ENCODE measurements at regions not wholly inside any gene's neighbourhood (a gene's known extent, or its start where the extent isn't known, plus 50 kb on each side); places are given as distances from the start of the nearest gene placed in this dataset.
"Not testable (repeated sequence)": the region's sequence is repeated elsewhere in the genome, so short reads cannot be mapped to it uniquely, and the experiment has no call there.

DNA sequence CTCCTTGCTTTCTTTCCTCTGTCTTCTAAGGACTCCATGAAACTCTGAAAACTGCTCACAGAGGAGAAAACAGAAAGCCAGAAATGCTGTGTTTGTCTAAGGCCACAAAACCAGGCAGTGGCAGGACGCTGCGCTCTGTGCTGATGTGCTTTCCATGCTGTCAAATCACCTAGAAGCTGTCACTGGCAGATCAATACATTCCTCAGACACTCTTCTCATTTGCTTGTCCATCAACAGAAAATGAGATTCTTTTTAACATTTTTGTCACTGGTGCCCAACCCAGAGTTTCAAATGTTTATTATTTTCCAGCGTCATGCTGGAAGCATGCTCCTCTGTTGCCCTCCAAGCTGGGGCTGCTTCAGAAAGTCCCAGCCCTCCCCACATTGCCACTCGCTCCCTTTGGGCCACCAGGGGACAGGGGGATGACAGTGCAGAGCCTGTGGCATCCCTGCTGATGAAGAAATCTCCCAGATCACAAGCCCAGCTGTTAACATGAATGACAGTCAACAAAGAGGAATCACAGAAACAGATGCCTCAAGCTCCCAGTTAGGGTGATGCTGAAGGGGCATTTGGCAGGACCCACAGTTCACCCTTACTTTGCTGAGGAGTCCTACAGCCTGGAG is 117.5 kb upstream of the MEIS1 start:
- DNase-seq (ENCODE audit: low spot score), result no peak

DNA sequence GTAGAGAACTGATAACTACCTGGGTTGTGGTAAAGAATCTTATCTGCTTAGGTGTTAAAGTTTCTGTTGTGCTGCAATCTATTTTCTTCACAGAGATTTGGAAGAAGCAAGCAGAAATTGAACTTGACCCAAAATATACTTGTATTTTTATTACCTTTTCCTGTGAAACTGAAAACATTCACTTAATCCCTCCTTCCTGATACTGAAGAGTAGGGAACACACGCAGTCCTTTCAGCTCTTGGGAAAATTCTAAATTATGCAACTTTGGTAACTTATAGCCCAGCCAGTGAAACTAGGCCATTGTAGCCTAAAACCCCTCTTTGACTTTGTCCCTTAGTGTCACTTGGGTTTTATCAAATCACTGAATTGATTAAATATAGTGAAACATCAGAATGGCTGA is 128.4 kb upstream of the MEIS1 start:
- no peak for DNase-seq (ENCODE audit: low spot score)

DNA sequence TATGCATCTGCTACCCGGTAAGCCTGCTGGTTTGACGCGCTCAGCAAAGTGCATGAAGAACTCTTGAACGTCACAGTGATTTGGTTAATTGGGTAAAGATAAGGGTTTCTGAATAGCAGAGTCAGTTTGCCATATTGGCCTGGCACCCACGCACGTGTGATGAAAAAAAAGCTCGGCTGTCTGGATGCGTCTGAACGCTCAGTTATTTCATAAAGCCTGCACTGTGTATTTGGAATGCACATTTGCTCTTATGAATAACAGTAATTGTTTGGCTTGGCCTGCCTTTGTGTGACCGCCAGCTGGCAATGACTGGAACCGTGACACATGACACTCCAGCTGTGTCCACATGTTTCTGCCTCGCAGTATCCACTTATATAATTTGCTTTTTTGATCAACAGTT is 129.2 kb upstream of the MEIS1 start:
- DNase-seq (ENCODE audit: low spot score), result peak; percentile 90

DNA sequence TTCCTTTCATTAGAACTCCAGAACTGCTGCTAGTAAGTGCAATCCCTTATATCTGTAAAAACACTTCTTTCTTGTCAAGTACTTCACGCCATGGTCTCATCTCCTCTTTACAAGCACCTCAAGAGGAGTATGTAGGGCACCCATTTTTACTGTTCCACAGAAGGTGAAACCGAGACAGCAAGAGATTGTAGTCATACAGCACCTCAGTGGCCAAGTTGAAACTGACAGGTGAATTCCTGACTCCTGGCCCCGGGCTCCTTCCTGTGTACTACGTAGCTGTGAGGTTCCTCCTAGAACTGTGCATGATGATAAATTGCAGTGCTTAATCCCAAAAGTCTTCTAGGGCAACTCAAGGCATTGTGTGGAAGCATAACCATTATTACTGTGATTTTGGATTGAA is 131.5 kb upstream of the MEIS1 start:
- DNase-seq (ENCODE audit: low spot score), result no peak

DNA sequence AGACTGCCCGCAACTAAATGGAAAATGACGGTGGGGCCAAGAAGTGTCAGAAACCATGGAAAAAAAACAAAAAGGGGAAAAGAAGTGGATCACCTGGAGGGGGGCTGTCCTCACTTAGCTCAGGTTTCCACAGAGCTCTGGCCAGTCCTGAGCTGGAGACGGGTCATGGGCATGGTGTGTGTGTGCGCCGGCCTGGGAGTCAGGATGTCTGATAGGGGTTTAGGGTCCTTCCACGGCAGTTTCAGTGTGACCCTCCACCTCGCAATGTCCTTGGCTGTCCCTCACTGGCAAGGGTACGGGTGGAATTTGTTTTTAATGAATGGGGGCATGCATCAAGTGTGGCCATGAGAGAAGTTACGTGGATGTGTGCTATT is 133.2 kb upstream of the MEIS1 start:
- no peak for DNase-seq (ENCODE audit: low spot score)

DNA sequence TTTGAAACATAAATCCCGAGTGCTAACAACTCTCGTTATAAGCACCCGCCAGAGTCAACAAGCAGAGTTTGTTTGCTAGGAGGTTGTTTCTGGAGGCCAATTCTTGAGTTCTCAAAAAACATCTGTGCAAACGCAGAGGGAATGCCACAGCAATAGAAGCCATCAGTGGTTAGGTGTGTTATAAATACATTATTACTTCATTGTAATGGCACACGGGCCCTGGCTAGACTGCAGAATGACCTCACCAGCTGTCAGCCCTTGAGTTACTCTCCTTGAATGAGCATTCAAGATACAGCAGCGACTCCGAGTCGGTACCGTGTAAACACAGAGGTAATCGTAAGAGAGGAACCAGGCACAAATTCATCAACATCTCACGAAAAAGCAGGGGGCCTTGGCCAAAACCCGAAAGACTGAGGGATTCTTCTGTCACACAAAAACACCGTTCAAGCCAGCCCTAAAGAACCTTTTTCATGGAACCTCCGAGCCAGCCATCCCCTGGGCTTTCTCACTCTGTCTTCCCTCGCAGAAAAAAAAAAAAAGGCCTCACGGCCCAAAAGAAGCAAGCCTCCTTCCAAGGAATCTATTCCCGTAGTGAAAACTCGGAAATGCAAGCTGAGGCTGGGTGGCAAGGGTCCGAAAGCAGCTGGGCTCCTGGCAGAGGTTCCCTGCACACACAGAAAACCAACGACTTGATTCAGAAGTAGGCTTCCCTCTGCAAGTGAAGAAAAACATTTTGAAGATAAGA is 133.7 kb upstream of the MEIS1 start:
- no peak for DNase-seq (ENCODE audit: low spot score)

DNA sequence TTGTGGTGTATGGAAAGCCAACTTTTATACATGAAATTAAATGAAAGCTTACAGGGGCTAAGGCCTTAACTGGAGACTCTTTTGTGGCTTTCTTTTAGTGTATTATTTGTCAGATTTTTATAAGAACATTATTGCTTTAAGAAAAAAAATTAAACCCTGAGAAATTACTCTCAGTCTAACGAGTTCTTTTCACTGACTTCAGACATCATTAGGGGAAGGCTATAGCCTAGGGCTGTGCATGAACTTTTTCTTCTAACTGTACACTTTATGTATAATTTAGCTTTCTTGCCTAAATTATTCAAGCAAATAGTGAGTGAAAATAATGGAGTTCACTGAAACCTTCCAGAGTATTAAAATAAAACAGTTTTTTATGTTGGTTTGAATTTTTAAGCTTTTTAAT is 151.1 kb upstream of the MEIS1 start:
- no peak for DNase-seq (ENCODE audit: low spot score)

DNA sequence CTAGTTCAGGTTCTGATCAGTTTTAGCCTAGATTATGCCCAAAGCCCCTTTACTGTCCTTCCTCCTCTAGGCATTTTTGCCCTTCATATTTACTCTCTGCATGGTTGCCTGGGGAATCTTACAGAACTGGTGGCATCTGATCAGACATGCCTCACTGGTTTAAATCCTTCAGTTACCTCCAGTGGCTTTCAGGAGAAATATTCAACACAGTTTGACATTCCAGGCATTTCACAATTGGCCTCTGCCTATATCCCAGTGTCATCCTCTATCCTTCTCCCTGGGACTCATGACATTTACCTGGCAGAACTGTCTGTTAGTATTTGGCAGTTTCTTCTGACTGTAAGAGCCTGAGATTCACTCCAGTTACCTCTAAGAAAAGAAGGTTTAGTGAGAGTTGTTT is 152.9 kb upstream of the MEIS1 start:
- DNase-seq (ENCODE audit: low spot score), result no peak

DNA sequence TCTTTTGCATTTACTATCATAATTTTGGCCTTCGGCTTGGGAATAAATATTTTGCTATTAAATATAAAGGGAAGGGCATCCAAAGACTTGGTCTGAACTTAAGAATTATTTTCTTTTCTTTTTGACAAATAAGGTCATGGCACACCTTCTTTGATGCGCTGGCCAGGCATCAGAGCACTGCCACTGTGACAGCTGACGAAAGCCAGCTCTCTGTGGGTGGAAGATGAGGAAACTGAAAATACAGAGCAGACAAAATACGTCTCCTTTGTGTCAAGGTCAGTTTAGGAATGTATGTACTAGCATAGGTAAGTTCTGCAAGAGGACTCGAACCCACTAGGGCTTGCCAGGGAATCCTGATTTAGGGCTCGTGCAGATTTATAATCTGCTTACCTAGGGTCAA is 155.9 kb upstream of the MEIS1 start:
- DNase-seq (ENCODE audit: low spot score), result no peak

DNA sequence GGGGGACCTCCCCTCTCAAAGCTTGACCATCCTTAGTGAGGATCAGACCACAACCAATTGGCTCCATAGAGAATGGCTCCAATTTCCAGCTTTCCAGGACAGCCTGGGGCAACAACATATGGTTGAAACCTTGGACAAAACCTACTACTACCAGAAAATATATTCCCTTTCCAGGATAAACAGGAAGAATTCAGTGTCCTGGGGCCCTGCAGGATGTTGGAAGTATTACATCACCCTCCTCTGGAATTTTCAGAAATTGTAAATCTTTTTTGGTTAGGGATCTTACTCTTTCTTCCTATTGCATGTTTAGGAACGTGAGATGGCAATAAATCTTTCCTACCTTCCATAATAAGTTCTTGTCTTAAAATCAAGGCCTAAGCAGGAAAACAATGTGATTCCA is 158.9 kb upstream of the MEIS1 start:
- DNase-seq (ENCODE audit: low spot score), result no peak

DNA sequence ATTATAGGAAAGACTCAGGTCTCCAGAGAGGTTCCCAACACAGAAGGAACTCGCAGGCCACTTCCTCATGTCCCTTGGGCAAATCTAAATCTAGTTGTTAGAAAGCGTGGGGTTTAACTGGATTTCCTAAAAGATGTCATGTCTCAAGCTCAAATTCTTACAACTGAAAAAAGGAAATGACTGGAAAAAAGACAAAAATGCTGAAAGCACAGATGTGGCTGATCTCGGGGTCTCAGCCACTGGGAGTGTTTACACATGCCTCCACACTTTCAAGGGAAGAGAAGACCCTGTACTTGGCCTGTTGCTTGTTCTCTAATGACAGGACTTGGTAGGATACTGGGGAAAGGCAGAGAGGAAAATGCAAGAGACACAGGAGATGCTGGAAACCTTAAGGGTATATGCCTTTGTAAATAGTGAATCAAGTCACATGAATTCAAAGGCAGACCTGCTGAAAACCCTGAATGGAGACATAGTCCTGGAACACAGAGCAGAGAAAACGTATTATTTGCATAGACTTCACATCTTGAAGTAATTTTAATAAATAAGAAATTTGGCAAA is 160.9 kb upstream of the MEIS1 start:
- no peak for DNase-seq (ENCODE audit: low spot score)

DNA sequence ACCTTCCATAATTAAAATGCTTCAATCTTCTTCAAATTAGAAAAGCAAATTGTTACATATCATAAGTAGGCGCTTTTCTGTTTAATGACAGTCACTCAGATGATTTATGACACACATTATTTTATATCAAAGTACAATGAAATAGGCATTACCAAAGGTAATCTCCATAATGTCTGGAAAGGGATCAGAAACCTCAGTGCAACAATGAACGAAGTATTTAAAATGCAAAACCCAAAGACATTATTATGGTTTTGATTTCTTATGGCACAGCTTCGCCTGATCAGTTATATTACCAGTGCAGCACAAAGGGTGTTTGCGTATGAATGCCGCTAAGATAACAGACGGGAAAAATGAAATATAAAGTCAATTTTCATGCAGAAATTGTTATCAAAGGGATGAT is 162.2 kb upstream of the MEIS1 start:
- DNase-seq (ENCODE audit: low spot score), result no peak

DNA sequence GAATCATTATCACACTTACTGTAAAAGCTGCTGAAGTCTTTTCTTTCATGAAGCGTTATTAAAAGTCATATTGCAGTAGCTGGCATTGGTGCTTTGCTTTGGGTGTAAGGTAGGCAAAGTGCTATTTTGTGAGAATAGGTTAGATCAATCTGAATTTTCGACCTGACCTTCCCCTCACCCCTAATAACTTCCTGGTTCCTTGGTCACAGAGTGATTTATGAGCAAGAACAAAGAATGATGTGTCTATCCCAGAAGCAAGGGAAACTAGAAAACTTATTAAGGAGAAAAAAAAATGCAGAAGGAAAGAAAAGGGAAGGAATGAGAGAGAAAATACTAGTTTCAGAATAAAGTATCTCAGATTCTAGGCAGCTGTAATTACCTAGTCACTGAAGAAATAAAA is 163.1 kb upstream of the MEIS1 start:
- DNase-seq (ENCODE audit: low spot score), result no peak

DNA sequence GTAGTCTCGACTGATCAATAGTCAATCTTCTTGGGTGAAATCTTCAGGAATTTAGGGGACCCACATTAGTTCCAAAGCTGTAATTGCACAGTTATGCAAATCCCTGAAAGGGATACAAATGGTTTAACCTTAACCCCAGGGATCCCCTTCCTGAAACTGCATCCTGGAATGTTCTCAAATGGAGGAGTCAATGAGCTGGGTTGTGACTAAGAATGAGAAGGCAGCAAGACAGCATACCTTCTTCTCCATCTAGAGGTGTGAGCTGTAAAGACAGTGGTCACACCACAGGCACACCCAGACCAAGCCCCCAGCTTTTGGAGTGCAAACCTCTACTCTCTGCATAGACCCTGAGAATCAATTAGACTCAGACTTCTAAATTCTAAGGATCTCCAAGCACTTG is 164.7 kb upstream of the MEIS1 start:
- no peak for DNase-seq (ENCODE audit: low spot score)

DNA sequence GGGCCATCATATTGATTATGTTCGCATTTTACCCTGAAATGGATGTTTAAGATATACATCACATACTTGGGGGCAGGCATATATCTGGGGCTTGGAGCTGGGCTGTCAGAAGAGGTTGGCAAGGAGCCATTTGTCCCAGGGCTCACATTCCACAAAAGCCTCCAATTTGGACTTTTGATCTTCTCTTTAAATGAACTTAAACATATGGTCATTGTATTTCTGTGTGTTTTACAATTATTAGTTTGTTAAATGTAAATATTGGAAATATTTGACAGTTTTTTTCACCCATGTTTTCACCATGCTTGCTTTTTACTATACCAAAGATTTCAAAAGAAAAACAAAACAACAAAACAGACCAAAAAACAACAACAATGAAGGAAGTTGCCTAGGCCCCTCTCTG is 165.8 kb upstream of the MEIS1 start:
- no peak for DNase-seq (ENCODE audit: low spot score)

DNA sequence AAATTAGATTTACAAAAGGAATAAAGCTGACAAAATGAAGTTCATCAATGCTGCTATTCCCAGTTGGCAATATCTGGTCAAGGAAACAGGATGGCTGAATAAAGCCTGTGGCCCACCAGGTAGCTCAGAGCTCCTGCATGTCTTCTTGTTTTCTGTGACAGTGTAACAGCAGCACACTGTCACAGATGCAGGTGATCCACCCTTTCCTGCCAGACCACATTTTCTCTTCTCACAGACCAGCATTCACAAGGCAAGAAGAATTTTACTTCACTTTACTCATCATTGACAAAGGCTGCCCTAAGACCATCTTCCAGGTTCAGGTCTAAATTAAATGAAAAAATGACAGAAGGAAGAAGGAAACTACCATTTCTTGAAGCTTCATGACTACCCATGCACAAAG is 166.2 kb upstream of the MEIS1 start:
- DNase-seq (ENCODE audit: low spot score), result no peak

DNA sequence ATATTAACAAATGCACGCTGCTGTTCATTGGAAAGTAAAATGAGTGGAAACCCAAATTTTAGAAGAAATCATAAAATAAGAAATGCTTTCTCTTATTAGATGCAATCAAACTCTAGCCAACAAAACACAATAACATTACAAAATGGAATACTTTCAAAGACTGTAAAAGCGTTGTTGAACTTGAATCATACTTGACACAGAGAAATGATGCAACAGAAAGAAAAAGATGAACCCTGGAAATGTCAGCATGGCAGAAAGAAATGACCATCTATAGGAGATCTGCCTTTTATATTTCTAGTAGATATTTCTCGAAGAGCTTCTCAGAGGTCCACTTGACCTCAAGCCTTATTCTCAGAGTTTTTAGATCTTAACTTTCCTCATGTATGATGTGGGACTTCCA is 170.6 kb upstream of the MEIS1 start:
- no peak for DNase-seq (ENCODE audit: low spot score)

DNA sequence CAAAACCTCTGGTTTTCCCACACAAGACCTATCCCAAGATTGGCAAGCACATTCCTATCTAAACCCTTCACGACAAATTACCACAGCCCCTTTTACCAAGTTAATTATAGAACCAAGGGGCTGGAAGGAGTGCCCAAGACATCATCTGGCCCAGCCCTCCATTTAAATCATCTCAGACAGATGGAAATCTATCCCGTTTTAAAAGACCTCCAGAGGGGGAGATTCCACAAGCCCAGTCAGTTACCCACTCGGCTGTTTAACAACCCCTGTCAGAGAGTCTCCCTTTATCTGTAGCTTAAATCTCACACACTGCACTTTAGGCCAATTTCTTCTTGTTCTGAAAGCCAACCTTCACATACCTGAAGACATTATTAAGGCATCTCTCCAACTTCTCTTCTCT is 179.1 kb upstream of the MEIS1 start:
- no peak for DNase-seq (ENCODE audit: low spot score)

DNA sequence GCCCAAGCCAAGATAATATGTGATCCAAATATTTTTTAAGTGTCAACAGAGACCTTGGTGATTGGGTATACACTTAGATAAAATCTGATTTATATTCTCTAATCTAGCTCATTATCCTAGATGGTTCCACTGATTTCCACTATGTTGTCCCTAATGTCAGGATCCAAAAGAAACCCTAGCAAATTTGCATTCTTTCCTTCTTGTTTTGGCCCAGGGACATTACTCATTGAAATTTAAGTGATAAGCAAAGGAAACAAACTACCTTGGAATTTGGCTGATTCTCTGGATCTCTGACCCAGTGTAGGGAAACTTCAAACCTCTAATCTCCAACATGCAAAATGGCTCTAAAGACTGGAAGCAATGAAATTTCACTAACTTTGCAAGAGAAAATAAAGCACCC is 179.8 kb upstream of the MEIS1 start:
- no peak for DNase-seq (ENCODE audit: low spot score)

DNA sequence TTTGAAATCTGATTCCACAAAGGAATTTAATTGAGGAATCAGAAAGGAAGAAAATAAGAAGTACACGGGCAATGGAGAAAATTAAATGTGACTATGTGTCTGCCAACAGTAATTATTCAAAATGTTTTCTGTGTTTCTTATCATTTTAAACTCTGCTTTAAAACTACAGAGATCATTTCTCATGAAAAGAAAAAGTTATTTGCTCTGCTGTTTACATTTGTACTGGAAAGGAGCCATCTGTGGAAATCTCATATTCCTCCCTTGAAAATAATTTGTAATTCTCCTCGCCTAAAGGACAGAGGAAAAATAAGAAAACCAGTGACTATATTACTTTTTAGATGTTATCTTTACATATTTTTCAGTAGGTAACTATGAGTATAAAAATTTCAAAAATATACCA is 181.9 kb upstream of the MEIS1 start:
- DNase-seq (ENCODE audit: low spot score), result no peak

DNA sequence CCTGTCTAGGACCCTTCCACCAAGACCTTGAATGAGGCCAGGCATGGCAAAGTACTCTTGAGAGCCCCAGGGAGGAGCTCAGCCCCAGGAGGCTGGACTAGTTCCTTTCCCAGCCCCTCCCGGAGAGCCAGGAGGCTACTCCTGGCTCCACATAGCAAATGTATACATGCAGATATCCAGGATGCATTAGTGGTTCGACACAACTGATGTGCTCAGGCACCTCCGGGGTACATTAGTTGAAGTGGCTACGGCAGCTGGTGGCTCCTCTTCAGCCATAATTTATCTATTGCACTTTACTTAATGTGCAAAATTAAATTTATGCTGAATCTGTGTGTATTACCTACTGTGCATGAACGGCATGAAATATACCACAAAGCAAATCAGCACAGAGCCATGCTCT is 182.8 kb upstream of the MEIS1 start:
- DNase-seq (ENCODE audit: low spot score), result no peak

DNA sequence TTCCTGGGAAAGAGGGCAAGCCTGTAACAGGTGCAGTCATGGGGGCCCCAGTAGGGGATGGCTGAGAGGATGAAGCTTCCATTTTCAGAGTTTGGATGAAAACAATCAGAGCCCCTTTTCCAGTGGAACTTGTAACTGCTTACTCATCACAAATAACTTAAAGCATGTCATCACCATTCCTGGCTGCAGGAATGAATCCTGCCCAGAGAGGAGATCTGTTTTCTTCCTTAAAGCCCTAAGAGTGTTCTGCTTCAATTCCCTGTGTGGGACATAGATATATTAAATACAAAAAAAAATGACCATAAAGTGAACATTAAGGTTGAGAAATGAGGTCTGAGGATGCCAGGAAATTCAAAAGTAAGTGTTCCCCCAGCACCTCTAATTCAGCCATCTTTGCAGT is 183.4 kb upstream of the MEIS1 start:
- DNase-seq (ENCODE audit: low spot score), result no peak

DNA sequence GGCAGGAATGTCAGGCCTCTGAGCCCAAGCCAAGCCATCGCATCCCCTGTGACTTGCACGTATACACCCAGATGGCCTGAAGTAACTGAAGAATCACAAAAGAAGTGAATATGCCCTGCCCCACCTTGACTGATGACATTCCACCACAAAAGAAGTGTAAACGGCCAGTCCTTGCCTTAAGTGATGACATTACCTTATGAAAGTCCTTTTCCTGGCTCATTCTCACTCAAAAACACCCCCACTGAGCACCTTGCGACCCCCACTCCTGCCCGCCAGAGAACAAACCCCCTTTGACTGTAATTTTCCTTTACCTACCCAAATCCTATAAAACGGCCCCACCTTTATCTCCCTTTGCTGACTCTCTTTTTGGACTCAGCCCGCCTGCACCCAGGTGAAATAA is 185.8 kb upstream of the MEIS1 start:
- DNase-seq (ENCODE audit: low spot score), result not testable (repeated sequence)

DNA sequence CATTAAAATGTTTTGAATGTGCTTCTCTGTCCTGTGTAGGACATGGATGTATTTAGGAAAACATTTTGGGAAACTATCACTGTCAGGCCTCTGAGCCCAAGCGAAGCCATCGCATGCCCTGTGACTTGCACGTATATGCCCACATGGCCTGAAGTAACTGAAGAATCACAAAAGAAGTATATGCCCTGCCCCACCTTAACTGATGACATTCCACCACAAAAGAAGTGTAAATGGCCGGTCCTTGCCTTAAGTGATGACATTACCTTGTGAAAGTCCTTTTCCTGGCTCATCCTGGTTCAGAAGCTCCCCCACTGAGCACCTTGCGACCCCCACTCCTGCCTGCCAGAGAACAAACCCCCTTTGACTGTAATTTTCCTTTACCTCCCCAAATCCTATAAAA is 191.1 kb upstream of the MEIS1 start:
- not testable (repeated sequence) for DNase-seq (ENCODE audit: low spot score)
